Immature natural killer cell (primary cell): ENCODE measurements at regions not wholly inside any gene's neighbourhood (a gene's known extent, or its start where the extent isn't known, plus 50 kb on each side); places are given as distances from the start of the nearest gene placed in this dataset.
"Not testable (repeated sequence)": the region's sequence is repeated elsewhere in the genome, so short reads cannot be mapped to it uniquely, and the experiment has no call there.

ENCODE experiments used
- DNase-seq, 3 donors: peaks; one replicate each; pipeline ENCODE4 v3.0.0; 2022; ENCODE audit warnings: mixed read lengths in 1 of 3
- H3K27ac Mint-ChIP-seq, 6 donors: one replicate each; pipeline ENCODE4 v1.8.0; 2020; ENCODE audit warnings: mixed read lengths in 6 of 6, mild to moderate bottlenecking in 5 of 6, inconsistent platforms in 4 of 6, moderate library complexity in 3 of 6
- H3K27me3 Mint-ChIP-seq, 3 donors: one replicate each; pipeline ENCODE4 v1.8.0; 2020 to 2021; ENCODE audit warnings: low read depth in 3 of 3, mild to moderate bottlenecking in 3 of 3, mixed read lengths in 3 of 3, moderate library complexity in 3 of 3, inconsistent platforms in 1 of 3
- H3K36me3 Mint-ChIP-seq, 3 donors: one replicate each; pipeline ENCODE4 v1.8.0; 2020; ENCODE audit warnings: mixed read lengths in 3 of 3, inconsistent platforms in 2 of 3, mild to moderate bottlenecking in 2 of 3
- H3K4me1 Mint-ChIP-seq, 2 donors: one replicate each; pipeline ENCODE4 v1.8.0; 2020; ENCODE audit warnings: inconsistent platforms in 2 of 2, mild to moderate bottlenecking in 2 of 2, mixed read lengths in 2 of 2, moderate library complexity in 1 of 2
- H3K4me3 Mint-ChIP-seq, 5 donors: one replicate each; pipeline ENCODE4 v1.8.0; 2020; ENCODE audit warnings: mild to moderate bottlenecking in 5 of 5, mixed read lengths in 5 of 5, inconsistent platforms in 3 of 5, moderate library complexity in 3 of 5
- H3K9me3 Mint-ChIP-seq, 6 donors: one replicate each; pipeline ENCODE4 v1.8.0; 2020; ENCODE audit warnings: mild to moderate bottlenecking in 6 of 6, mixed read lengths in 6 of 6, inconsistent platforms in 4 of 6, moderate library complexity in 3 of 6

GRCh38 chrX:1874416-1874815 lies 259.6 kb downstream of the ASMT start:
- Mint-ChIP-seq H3K4me3 (no peak overlapping the region), H3K36me3 (no peaks in the 10 kb centered on the region), H3K27ac (peak overlapping the region in 1 of 6 donors; percentile 62), H3K9me3 (peaks cover 0 to 8% (median under 1%) of the 10 kb centered on the region in 6 donors), H3K27me3 (peaks cover 3 to 6% (median 5%) of the 10 kb centered on the region in 3 donors), H3K4me1 (no peaks in the 10 kb centered on the region)
- no peak for DNase-seq

- no peak for DNase-seq
- Mint-ChIP-seq H3K27ac (no peak overlapping the region), H3K27me3 (peaks cover 3 to 6% (median 5%) of the 10 kb centered on the region in 3 donors), H3K4me3 (no peak overlapping the region), H3K36me3 (no peaks in the 10 kb centered on the region), H3K4me1 (no peaks in the 10 kb centered on the region), H3K9me3 (peaks cover 0 to 8% (median under 1%) of the 10 kb centered on the region in 6 donors)
Measured at GRCh38 chrX:1874899-1875298, 260.0 kb downstream of the ASMT start.

GRCh38 chrX:1876041-1876440 lies 261.2 kb downstream of the ASMT start:
- DNase-seq = no peak
- Mint-ChIP-seq H3K4me1 (no peaks in the 10 kb centered on the region), H3K4me3 (no peak overlapping the region), H3K27ac (no peak overlapping the region), H3K9me3 (peaks cover 0 to 8% (median under 1%) of the 10 kb centered on the region in 6 donors), H3K27me3 (peaks cover 3 to 5% (median 4%) of the 10 kb centered on the region in 3 donors), H3K36me3 (no peaks in the 10 kb centered on the region)

- DNase-seq = no peak
- no peaks in the 10 kb centered on the region for H3K36me3 Mint-ChIP-seq
- H3K4me3 Mint-ChIP-seq = no peak overlapping the region
- peaks cover 3 to 4% (median 4%) of the 10 kb centered on the region in 3 donors for H3K27me3 Mint-ChIP-seq
- no peaks in the 10 kb centered on the region for H3K4me1 Mint-ChIP-seq
- no peak overlapping the region for H3K27ac Mint-ChIP-seq
- peaks cover 0 to 8% (median under 1%) of the 10 kb centered on the region in 6 donors for H3K9me3 Mint-ChIP-seq
Measured at GRCh38 chrX:1877780-1878179, 262.9 kb downstream of the ASMT start.

GRCh38 chrX:1880884-1881817 lies 266.3 kb downstream of the ASMT start:
- DNase-seq, H3K4me1 Mint-ChIP-seq, H3K4me3 Mint-ChIP-seq, H3K9me3 Mint-ChIP-seq, H3K36me3 Mint-ChIP-seq, H3K27ac Mint-ChIP-seq: not testable (repeated sequence)
- peaks cover 0 to 11% (median 1%) of the 10 kb centered on the region in 3 donors for H3K27me3 Mint-ChIP-seq

GRCh38 chrX:1883772-1884171 lies 268.9 kb downstream of the ASMT start:
- no peaks in the 10 kb centered on the region for H3K9me3 Mint-ChIP-seq

GRCh38 chrX:1884446-1884845 lies 269.6 kb downstream of the ASMT start:
- DNase-seq = no peak
- Mint-ChIP-seq H3K27me3 (peaks cover 1 to 9% (median 3%) of the 10 kb centered on the region in 3 donors), H3K4me3 (no peak overlapping the region), H3K4me1 (no peaks in the 10 kb centered on the region), H3K9me3 (no peaks in the 10 kb centered on the region), H3K36me3 (no peaks in the 10 kb centered on the region), H3K27ac (no peak overlapping the region)

More at GRCh38 chrX:1883772-1884171, 268.9 kb downstream of the ASMT start:
- H3K4me3 Mint-ChIP-seq = no peak overlapping the region
- H3K4me1 Mint-ChIP-seq = no peaks in the 10 kb centered on the region
- H3K27ac Mint-ChIP-seq = no peak overlapping the region
- H3K27me3 Mint-ChIP-seq = peaks cover under 1 to 9% (median 1%) of the 10 kb centered on the region in 3 donors
- no peaks in the 10 kb centered on the region for H3K36me3 Mint-ChIP-seq
- no peak for DNase-seq

GRCh38 chrX:1885116-1885515 lies 270.3 kb downstream of the ASMT start:
- no peak overlapping the region for H3K4me3 Mint-ChIP-seq
- DNase-seq = no peak
- H3K27me3 Mint-ChIP-seq = peaks cover 1 to 10% (median 3%) of the 10 kb centered on the region in 3 donors
- H3K9me3 Mint-ChIP-seq = no peaks in the 10 kb centered on the region
- no peaks in the 10 kb centered on the region for H3K36me3 Mint-ChIP-seq
- H3K4me1 Mint-ChIP-seq = no peaks in the 10 kb centered on the region
- H3K27ac Mint-ChIP-seq = no peak overlapping the region

GRCh38 chrX:1888305-1888704 lies 273.4 kb downstream of the ASMT start:
- H3K4me1 Mint-ChIP-seq, H3K4me3 Mint-ChIP-seq, DNase-seq, H3K36me3 Mint-ChIP-seq, H3K9me3 Mint-ChIP-seq, H3K27ac Mint-ChIP-seq: not testable (repeated sequence)
- H3K27me3 Mint-ChIP-seq = peaks cover 4 to 21% (median 5%) of the 10 kb centered on the region in 3 donors

- no peaks in the 10 kb centered on the region for H3K36me3 Mint-ChIP-seq
- no peaks in the 10 kb centered on the region for H3K4me1 Mint-ChIP-seq
- H3K27ac Mint-ChIP-seq = no peak overlapping the region
- no peak overlapping the region for H3K4me3 Mint-ChIP-seq
- H3K9me3 Mint-ChIP-seq = no peaks in the 10 kb centered on the region
- peaks cover 3 to 13% (median 3%) of the 10 kb centered on the region in 3 donors for H3K27me3 Mint-ChIP-seq
- DNase-seq = no peak
Measured at GRCh38 chrX:1894026-1894294, 279.1 kb downstream of the ASMT start.

- no peak overlapping the region for H3K4me3 Mint-ChIP-seq
Measured at GRCh38 chrX:1894740-1895139, 279.9 kb downstream of the ASMT start.

GRCh38 chrX:1895583-1895982 lies 280.7 kb downstream of the ASMT start:
- no peak for DNase-seq
- H3K4me3 Mint-ChIP-seq = no peak overlapping the region
- H3K36me3 Mint-ChIP-seq = no peaks in the 10 kb centered on the region
- no peaks in the 10 kb centered on the region for H3K9me3 Mint-ChIP-seq
- no peaks in the 10 kb centered on the region for H3K4me1 Mint-ChIP-seq
- H3K27me3 Mint-ChIP-seq = peaks cover 5 to 7% (median 5%) of the 10 kb centered on the region in 3 donors
- no peak overlapping the region for H3K27ac Mint-ChIP-seq

More at GRCh38 chrX:1894740-1895139, 279.9 kb downstream of the ASMT start:
- H3K36me3 Mint-ChIP-seq = no peaks in the 10 kb centered on the region
- no peaks in the 10 kb centered on the region for H3K9me3 Mint-ChIP-seq
- H3K4me1 Mint-ChIP-seq = no peaks in the 10 kb centered on the region
- no peak overlapping the region for H3K27ac Mint-ChIP-seq
- no peak for DNase-seq
- peaks cover 5 to 13% (median 5%) of the 10 kb centered on the region in 3 donors for H3K27me3 Mint-ChIP-seq

- Mint-ChIP-seq H3K36me3 (no peaks in the 10 kb centered on the region), H3K4me1 (no peaks in the 10 kb centered on the region), H3K27ac (no peak overlapping the region), H3K9me3 (no peaks in the 10 kb centered on the region), H3K4me3 (no peak overlapping the region), H3K27me3 (peaks cover 0 to 2% (median 2%) of the 10 kb centered on the region in 3 donors)
- DNase-seq = no peak
Measured at GRCh38 chrX:1899841-1900240, 285.0 kb downstream of the ASMT start.

GRCh38 chrX:1902901-1903235 lies 288.0 kb downstream of the ASMT start:
- no peak overlapping the region for H3K4me3 Mint-ChIP-seq
- peaks cover 0 to 3% (median 0%) of the 10 kb centered on the region in 3 donors for H3K36me3 Mint-ChIP-seq
- no peak for DNase-seq
- H3K4me1 Mint-ChIP-seq = no peaks in the 10 kb centered on the region
- peaks cover 2 to 6% (median 2%) of the 10 kb centered on the region in 3 donors for H3K27me3 Mint-ChIP-seq
- no peak overlapping the region for H3K27ac Mint-ChIP-seq
- peaks cover 0 to 1% (median 0%) of the 10 kb centered on the region in 6 donors for H3K9me3 Mint-ChIP-seq
